ENCODE measurements at regions not wholly inside any gene's neighbourhood (a gene's known extent, or its start where the extent isn't known, plus 50 kb on each side); places are given as distances from the start of the nearest gene placed in this dataset.

DNA sequence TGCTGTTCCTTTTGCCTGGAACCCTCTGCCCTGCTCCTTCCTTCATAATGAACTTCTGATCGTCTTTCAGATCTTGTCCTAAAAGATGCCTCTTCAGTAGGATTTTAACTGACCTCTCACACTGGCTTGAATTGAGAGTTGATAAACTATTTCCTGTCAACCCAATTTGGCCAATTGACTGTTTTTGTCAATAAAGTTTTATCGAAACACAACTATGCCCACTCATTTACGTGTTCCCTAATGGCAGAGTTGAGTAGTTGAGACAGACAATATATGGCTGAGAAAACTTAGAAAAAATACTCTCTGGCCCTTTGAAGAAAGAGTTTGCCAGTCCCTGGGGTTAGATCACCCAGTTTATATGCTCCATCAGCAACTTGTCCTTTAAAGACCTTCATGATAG lies 171.7 kb upstream of the TBX3 start:
- Histone ChIP-seq H3K4me3 (ENCODE audit: low read depth in 1 of 3, low read length in 3 of 3) (no peak overlapping the region), H3K4me1 (ENCODE audit: control insufficient read depth in 4 of 4, insufficient read depth in 4 of 4, low read length in 3 of 4) (peaks cover 0 to 13% (median under 1%) of the 10 kb centered on the region in 4 donors), H3K36me3 (ENCODE audit: control insufficient read depth in 4 of 4, insufficient read depth in 3 of 4, low read depth in 1 of 4, low read length in 3 of 4) (no peaks in the 10 kb centered on the region), H3K27ac (ENCODE audit: low read depth in 1 of 2, low read length in 2 of 2) (no peak overlapping the region), H3K27me3 (ENCODE audit: control insufficient read depth in 4 of 4, insufficient read depth in 4 of 4, low read length in 3 of 4) (no peaks in the 10 kb centered on the region), H3K9me3 (ENCODE audit: control insufficient read depth in 4 of 4, low read length in 3 of 4) (no peaks in the 10 kb centered on the region), H3K9ac (ENCODE audit: low read depth in 1 of 2, low read length in 2 of 2) (no peak overlapping the region)
- WGBS, result 95% methylated on average over 3 of the region's 3 CpGs
- TF ChIP-seq REST (IDR thresholded peaks at IDR 0.05) (no peak), MAX (IDR thresholded peaks at IDR 0.05) (no peak), SP1 (IDR thresholded peaks at IDR 0.05) (no peak), HNF4G (IDR thresholded peaks at IDR 0.05) (no peak), HNF4A (conservative IDR thresholded peaks at IDR 0.05) (no peak), RXRA (IDR thresholded peaks at IDR 0.05) (no peak), EGR1 (IDR thresholded peaks at IDR 0.05; ENCODE audit: low read depth in 2 of 2) (no peak), GABPA (IDR thresholded peaks at IDR 0.05 in 1 of 2, conservative IDR thresholded peaks at IDR 0.05 in 1 of 2) (no peak), RAD21 (IDR thresholded peaks at IDR 0.05) (no peak), CTCF (IDR thresholded peaks at IDR 0.05; ENCODE audit: low read depth, low read length, missing input control) (no peak)
- no peak for DNase-seq (ENCODE audit: low spot score)

GRCh38 chr12:114852976-114853529 lies 169.1 kb upstream of the TBX3 start:
- Histone ChIP-seq H3K4me1 (ENCODE audit: control insufficient read depth in 4 of 4, insufficient read depth in 4 of 4, low read length in 3 of 4) (peaks cover 0 to 1% (median 0%) of the 10 kb centered on the region in 4 donors), H3K4me3 (ENCODE audit: low read depth in 1 of 3, low read length in 3 of 3) (no peak overlapping the region), H3K9ac (ENCODE audit: low read depth in 1 of 2, low read length in 2 of 2) (no peak overlapping the region), H3K36me3 (ENCODE audit: control insufficient read depth in 4 of 4, insufficient read depth in 3 of 4, low read depth in 1 of 4, low read length in 3 of 4) (no peaks in the 10 kb centered on the region), H3K27me3 (ENCODE audit: control insufficient read depth in 4 of 4, insufficient read depth in 4 of 4, low read length in 3 of 4) (no peaks in the 10 kb centered on the region), H3K27ac (ENCODE audit: low read depth in 1 of 2, low read length in 2 of 2) (no peak overlapping the region), H3K9me3 (ENCODE audit: control insufficient read depth in 4 of 4, low read length in 3 of 4) (no peaks in the 10 kb centered on the region)
- DNase-seq (ENCODE audit: low spot score), result no peak
- WGBS, result 83% methylated on average over 10 of the region's 10 CpGs
- no peak for TF ChIP-seq FOXA1 (IDR thresholded peaks at IDR 0.05)
- no peak for TF ChIP-seq YY1 (IDR thresholded peaks at IDR 0.05)
- no peak for TF ChIP-seq GABPA (IDR thresholded peaks at IDR 0.05 in 1 of 2, conservative IDR thresholded peaks at IDR 0.05 in 1 of 2)
- TF ChIP-seq MAX (IDR thresholded peaks at IDR 0.05), result no peak
- no peak for TF ChIP-seq CTCF (IDR thresholded peaks at IDR 0.05; ENCODE audit: low read depth, low read length, missing input control)
- no peak for TF ChIP-seq REST (IDR thresholded peaks at IDR 0.05)
- TF ChIP-seq, protein P1, sequence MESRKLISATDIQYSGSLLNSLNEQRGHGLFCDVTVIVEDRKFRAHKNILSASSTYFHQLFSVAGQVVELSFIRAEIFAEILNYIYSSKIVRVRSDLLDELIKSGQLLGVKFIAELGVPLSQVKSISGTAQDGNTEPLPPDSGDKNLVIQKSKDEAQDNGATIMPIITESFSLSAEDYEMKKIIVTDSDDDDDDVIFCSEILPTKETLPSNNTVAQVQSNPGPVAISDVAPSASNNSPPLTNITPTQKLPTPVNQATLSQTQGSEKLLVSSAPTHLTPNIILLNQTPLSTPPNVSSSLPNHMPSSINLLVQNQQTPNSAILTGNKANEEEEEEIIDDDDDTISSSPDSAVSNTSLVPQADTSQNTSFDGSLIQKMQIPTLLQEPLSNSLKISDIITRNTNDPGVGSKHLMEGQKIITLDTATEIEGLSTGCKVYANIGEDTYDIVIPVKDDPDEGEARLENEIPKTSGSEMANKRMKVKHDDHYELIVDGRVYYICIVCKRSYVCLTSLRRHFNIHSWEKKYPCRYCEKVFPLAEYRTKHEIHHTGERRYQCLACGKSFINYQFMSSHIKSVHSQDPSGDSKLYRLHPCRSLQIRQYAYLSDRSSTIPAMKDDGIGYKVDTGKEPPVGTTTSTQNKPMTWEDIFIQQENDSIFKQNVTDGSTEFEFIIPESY (IDR thresholded peaks at IDR 0.05), result no peak
- no peak for TF ChIP-seq EGR1 (IDR thresholded peaks at IDR 0.05; ENCODE audit: low read depth in 2 of 2)
- no peak for TF ChIP-seq RAD21 (IDR thresholded peaks at IDR 0.05)
- TF ChIP-seq, protein P2, sequence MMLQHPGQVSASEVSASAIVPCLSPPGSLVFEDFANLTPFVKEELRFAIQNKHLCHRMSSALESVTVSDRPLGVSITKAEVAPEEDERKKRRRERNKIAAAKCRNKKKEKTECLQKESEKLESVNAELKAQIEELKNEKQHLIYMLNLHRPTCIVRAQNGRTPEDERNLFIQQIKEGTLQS (IDR thresholded peaks at IDR 0.05), result no peak
- no peak for TF ChIP-seq JUND (IDR thresholded peaks at IDR 0.05)
- TF ChIP-seq HNF4G (IDR thresholded peaks at IDR 0.05), result no peak
- TF ChIP-seq HNF4A (conservative IDR thresholded peaks at IDR 0.05), result no peak
- no peak for TF ChIP-seq RXRA (IDR thresholded peaks at IDR 0.05)
- TF ChIP-seq FOXA2 (IDR thresholded peaks at IDR 0.05), result no peak
- no peak for TF ChIP-seq TAF1 (conservative IDR thresholded peaks at IDR 0.05)

Measured in liver (tissue), 8 donors.